Neuronal stem cell (in vitro differentiated cells): ENCODE measurements at regions not wholly inside any gene's neighbourhood (a gene's known extent, or its start where the extent isn't known, plus 50 kb on each side); places are given as distances from the start of the nearest gene placed in this dataset.

Experiments used
- DNase-seq: peaks from one replicate; pipeline ENCODE4 v3.0.0-alpha.2; 2013; ENCODE audit warnings: low spot score
- H2AFZ ChIP-seq: one replicate; pipeline ENCODE4 v1.6.1; 2013; ENCODE audit warnings: mild to moderate bottlenecking, low read length, inconsistent platforms
- H2AK5ac ChIP-seq: 2 replicates; pipeline ENCODE4 v1.6.1; 2013; ENCODE audit warnings: low read depth, mild to moderate bottlenecking, inconsistent platforms, low read length, moderate library complexity, mixed read lengths
- H2BK120ac ChIP-seq: 2 replicates; pipeline ENCODE4 v1.6.1; 2013; ENCODE audit warnings: low read depth, mild to moderate bottlenecking, inconsistent platforms, low read length, moderate library complexity, mixed read lengths
- H2BK12ac ChIP-seq: one replicate; pipeline ENCODE4 v1.6.1; 2013; ENCODE audit warnings: low read length, inconsistent platforms
- H2BK15ac ChIP-seq: 2 replicates; pipeline ENCODE4 v1.6.1; 2013; ENCODE audit warnings: mild to moderate bottlenecking, low read length, inconsistent platforms, mixed read lengths
- H2BK5ac ChIP-seq: one replicate; pipeline ENCODE4 v1.6.1; 2013; ENCODE audit warnings: inconsistent platforms, mild to moderate bottlenecking, low read length, moderate library complexity
- H3K14ac ChIP-seq: one replicate; pipeline ENCODE4 v1.6.1; 2013; ENCODE audit warnings: low read length, inconsistent platforms
- H3K18ac ChIP-seq: 2 replicates; pipeline ENCODE4 v1.6.1; 2013; ENCODE audit warnings: low read length, inconsistent platforms
- H3K23ac ChIP-seq: 2 replicates; pipeline ENCODE4 v1.6.1; 2013; ENCODE audit warnings: low read depth, mild to moderate bottlenecking, mixed read lengths, low read length, inconsistent platforms; ENCODE audit not compliant: poor library complexity
- H3K27ac ChIP-seq: replicated peaks from 3 replicates; pipeline ENCODE4 v1.5.1; 2013; ENCODE audit warnings: low read length, inconsistent platforms
- H3K27me3 ChIP-seq, 3 experiments: 2 replicates each; pipeline ENCODE4 v1.6.1; 2013; ENCODE audit warnings: low read length in 3 of 3, mild to moderate bottlenecking in 2 of 3, inconsistent platforms in 1 of 3, low read depth in 1 of 3, mixed read lengths in 1 of 3, moderate library complexity in 1 of 3; ENCODE audit not compliant: control insufficient read depth in 3 of 3, insufficient read depth in 3 of 3
- H3K36me3 ChIP-seq, 2 donors: replicated peaks in 1 of 2; 2 replicates each; pipeline ENCODE4 v1.6.1; 2013; ENCODE audit warnings: low read length in 2 of 2; ENCODE audit not compliant: control insufficient read depth in 2 of 2, insufficient read depth in 2 of 2
- H3K4ac ChIP-seq: 2 replicates; pipeline ENCODE4 v1.6.1; 2013; ENCODE audit warnings: inconsistent platforms, mild to moderate bottlenecking, low read length, moderate library complexity
- H3K4me1 ChIP-seq, 2 donors: 1 replicate in 1 of 2; 2 replicates in 1 of 2; pipeline ENCODE4 v1.6.1; 2013; ENCODE audit warnings: low read length in 2 of 2, low read depth in 1 of 2; ENCODE audit not compliant: control insufficient read depth in 2 of 2, insufficient read depth in 1 of 2
- H3K4me2 ChIP-seq: one replicate; pipeline ENCODE4 v1.6.1; 2013; ENCODE audit warnings: mild to moderate bottlenecking, low read length, inconsistent platforms; ENCODE audit not compliant: insufficient read depth, poor library complexity, severe bottlenecking
- H3K4me3 ChIP-seq, 2 donors: 2 replicates each; pipeline ENCODE4 v1.5.1; 2013; ENCODE audit warnings: low read length in 2 of 2, mild to moderate bottlenecking in 2 of 2, inconsistent platforms in 1 of 2, moderate library complexity in 1 of 2
- H3K79me1 ChIP-seq: one replicate; pipeline ENCODE4 v1.6.1; 2013; ENCODE audit warnings: low read depth, mild to moderate bottlenecking, inconsistent platforms, low read length, moderate library complexity
- H3K9ac ChIP-seq: one replicate; pipeline ENCODE4 v1.6.1; 2013; ENCODE audit warnings: mild to moderate bottlenecking, low read depth, low read length, inconsistent platforms; ENCODE audit not compliant: poor library complexity
- H3K9me3 ChIP-seq, 2 donors: replicated peaks in 1 of 2; 2 replicates each; pipeline versions ENCODE3 to v1.6.1; 2013; ENCODE audit warnings: low read length in 2 of 2, mild to moderate bottlenecking in 2 of 2, inconsistent platforms in 1 of 2, low read depth in 1 of 2, mixed read lengths in 1 of 2, moderate library complexity in 1 of 2; ENCODE audit not compliant: control insufficient read depth in 2 of 2, insufficient read depth in 1 of 2
- H4K8ac ChIP-seq: one replicate; pipeline ENCODE4 v1.6.1; 2013; ENCODE audit warnings: low read depth, mild to moderate bottlenecking, inconsistent platforms, low read length, moderate library complexity
- H4K91ac ChIP-seq: one replicate; pipeline ENCODE4 v1.6.1; 2013; ENCODE audit warnings: low read length, low read depth, mild to moderate bottlenecking, inconsistent platforms; ENCODE audit not compliant: poor library complexity
- WGBS, 2 donors: extraction: QIAGEN DNeasy Blood & Tissue Kit; methylation state at CpG; one replicate each; pipeline ENCODE4 v1.1.7; 2013; ENCODE audit warnings: missing lambda C conversion rate in 2 of 2, mixed read lengths in 1 of 2; ENCODE audit not compliant: insufficient read length in 2 of 2, insufficient replicate concordance in 1 of 2; ENCODE audit errors: extremely low coverage in 2 of 2; 5-methylcytosine and 5-hydroxymethylcytosine counted together

- Histone ChIP-seq H2BK120ac (no peak overlapping the region), H3K9me3 (no peaks in the 10 kb centered on the region)
Observed at GRCh38 chr6:102774326-102774725, 1380.8 kb downstream of the GRIK2 start.

DNA sequence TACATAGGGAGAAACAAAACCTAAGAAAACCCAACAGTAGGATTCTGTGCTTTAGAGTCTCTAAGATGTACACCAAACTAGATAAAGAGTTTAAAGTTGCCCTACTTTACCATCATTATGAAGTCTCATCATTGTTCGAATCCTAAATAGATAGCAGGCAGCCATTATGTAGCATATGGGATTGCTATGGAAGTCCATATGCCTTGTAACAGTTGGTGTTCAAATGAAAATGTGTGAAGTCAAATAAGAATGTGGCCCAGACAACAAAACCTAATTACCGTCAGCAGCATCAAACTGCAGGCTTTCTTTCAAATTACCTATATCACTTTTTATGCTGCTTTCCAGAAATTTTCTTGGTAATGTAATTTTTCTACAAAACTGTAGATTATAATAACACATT lies 1380.1 kb downstream of the GRIK2 start:
- no peak overlapping the region for H3K4ac ChIP-seq
- no peak overlapping the region for H3K14ac ChIP-seq
- H2BK12ac ChIP-seq, result no peak overlapping the region
- H3K9me3 ChIP-seq, result no peaks in the 10 kb centered on the region
- H3K36me3 ChIP-seq, result no peaks in the 10 kb centered on the region
- no peaks in the 10 kb centered on the region for H3K79me1 ChIP-seq
- H4K8ac ChIP-seq, result no peak overlapping the region
- no peaks in the 10 kb centered on the region for H3K4me1 ChIP-seq
- no peak overlapping the region for H2BK5ac ChIP-seq
- H3K9ac ChIP-seq, result no peak overlapping the region
- no peak overlapping the region for H4K91ac ChIP-seq
- H2BK120ac ChIP-seq, result no peak overlapping the region
- H2AK5ac ChIP-seq, result no peak overlapping the region
- no peak for DNase-seq
- no peak overlapping the region for H3K23ac ChIP-seq
- no peak overlapping the region for H2AFZ ChIP-seq
- no CpG with 5 or more reads among the region's 2 CpGs for WGBS, 2 donors
- H3K4me2 ChIP-seq, result no peak overlapping the region
- H3K27me3 ChIP-seq, result no peaks in the 10 kb centered on the region
- no peak overlapping the region for H3K4me3 ChIP-seq
- H3K27ac ChIP-seq, result no peak overlapping the region
- H3K18ac ChIP-seq, result no peak overlapping the region
- H2BK15ac ChIP-seq, result no peak overlapping the region

More at GRCh38 chr6:102774326-102774725, 1380.8 kb downstream of the GRIK2 start:
- DNase-seq, result no peak
- no peak overlapping the region for H2BK15ac ChIP-seq
- no peak overlapping the region for H3K18ac ChIP-seq
- no peak overlapping the region for H3K9ac ChIP-seq
- H3K79me1 ChIP-seq, result no peaks in the 10 kb centered on the region
- no CpG with 5 or more reads among the region's 1 CpG for WGBS, 2 donors
- no peak overlapping the region for H3K4me2 ChIP-seq
- no peaks in the 10 kb centered on the region for H3K4me1 ChIP-seq
- H3K4me3 ChIP-seq, result no peak overlapping the region
- no peak overlapping the region for H2AFZ ChIP-seq
- no peak overlapping the region for H4K8ac ChIP-seq
- no peak overlapping the region for H2AK5ac ChIP-seq
- no peak overlapping the region for H3K27ac ChIP-seq
- no peak overlapping the region for H2BK12ac ChIP-seq
- no peak overlapping the region for H3K23ac ChIP-seq
- H3K4ac ChIP-seq, result no peak overlapping the region
- no peaks in the 10 kb centered on the region for H3K27me3 ChIP-seq
- H3K36me3 ChIP-seq, result no peaks in the 10 kb centered on the region
- no peak overlapping the region for H3K14ac ChIP-seq
- no peak overlapping the region for H4K91ac ChIP-seq
- H2BK5ac ChIP-seq, result no peak overlapping the region

DNA sequence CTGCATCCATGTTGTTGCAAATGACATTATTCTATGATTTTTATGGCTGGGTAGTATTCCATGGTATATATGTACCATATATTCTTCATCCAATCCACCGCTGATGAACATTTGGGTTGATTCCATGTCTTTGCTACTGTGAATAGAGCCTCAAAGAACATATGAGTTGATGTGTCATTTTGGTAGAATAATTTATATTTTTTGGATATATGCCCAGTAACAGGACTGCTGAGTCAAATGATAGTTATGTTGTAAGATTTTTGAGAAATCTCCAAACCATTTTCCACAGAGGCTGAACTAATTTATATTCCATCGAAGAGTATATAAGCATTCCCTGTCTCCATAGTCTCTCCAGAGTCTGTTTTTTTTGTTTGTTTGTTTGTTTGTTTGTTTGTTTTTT lies 1373.5 kb downstream of the GRIK2 start:
- no peak overlapping the region for H3K4me3 ChIP-seq
- no peak overlapping the region for H3K4me2 ChIP-seq
- no peak overlapping the region for H3K9ac ChIP-seq
- no peak overlapping the region for H3K18ac ChIP-seq
- no peak overlapping the region for H3K27ac ChIP-seq
- no peak overlapping the region for H2BK15ac ChIP-seq
- H3K36me3 ChIP-seq, result no peaks in the 10 kb centered on the region
- H2AK5ac ChIP-seq, result no peak overlapping the region
- no peak overlapping the region for H2BK120ac ChIP-seq
- no peak for DNase-seq
- H4K8ac ChIP-seq, result no peak overlapping the region
- H4K91ac ChIP-seq, result no peak overlapping the region
- no peaks in the 10 kb centered on the region for H3K9me3 ChIP-seq
- H3K4ac ChIP-seq, result no peak overlapping the region
- H3K79me1 ChIP-seq, result no peaks in the 10 kb centered on the region
- H3K23ac ChIP-seq, result no peak overlapping the region
- no peak overlapping the region for H2BK12ac ChIP-seq
- no CpG with 5 or more reads among the region's 2 CpGs for WGBS, 2 donors
- no peak overlapping the region for H3K14ac ChIP-seq
- H3K4me1 ChIP-seq, result no peaks in the 10 kb centered on the region
- H2BK5ac ChIP-seq, result no peak overlapping the region
- no peaks in the 10 kb centered on the region for H3K27me3 ChIP-seq
- H2AFZ ChIP-seq, result no peak overlapping the region

DNA sequence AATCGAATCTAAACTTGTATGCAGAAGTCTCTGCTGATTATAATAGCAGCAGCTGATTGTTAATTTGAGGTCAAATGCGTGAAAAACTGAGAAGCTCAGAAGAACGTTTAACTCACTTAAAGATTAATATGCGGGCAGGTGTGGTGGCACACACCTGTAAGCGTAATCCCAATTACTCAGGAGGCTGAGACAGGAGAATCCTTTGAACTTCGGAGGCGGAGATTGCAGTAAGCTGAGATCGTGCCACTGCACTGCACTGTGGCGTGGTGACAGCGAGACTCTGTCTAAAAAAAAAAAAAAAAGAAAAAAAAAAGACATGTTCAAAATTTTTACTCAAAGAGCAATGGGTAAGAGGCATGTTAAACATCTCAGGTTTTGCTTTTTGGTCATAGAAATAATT lies 1370.8 kb downstream of the GRIK2 start:
- no peak overlapping the region for H2AK5ac ChIP-seq
- H2AFZ ChIP-seq, result no peak overlapping the region
- no peak overlapping the region for H2BK120ac ChIP-seq
- H2BK5ac ChIP-seq, result no peak overlapping the region
- no peaks in the 10 kb centered on the region for H3K27me3 ChIP-seq
- no peaks in the 10 kb centered on the region for H3K4me1 ChIP-seq
- no peak overlapping the region for H4K8ac ChIP-seq
- H3K9ac ChIP-seq, result no peak overlapping the region
- H3K27ac ChIP-seq, result no peak overlapping the region
- H3K18ac ChIP-seq, result no peak overlapping the region
- H3K79me1 ChIP-seq, result no peaks in the 10 kb centered on the region
- WGBS, 2 donors, result no CpG with 5 or more reads among the region's 10 CpGs
- H3K4ac ChIP-seq, result no peak overlapping the region
- H3K9me3 ChIP-seq, result no peaks in the 10 kb centered on the region
- H3K4me3 ChIP-seq, result no peak overlapping the region
- no peak overlapping the region for H2BK15ac ChIP-seq
- H3K36me3 ChIP-seq, result no peaks in the 10 kb centered on the region
- no peak overlapping the region for H3K23ac ChIP-seq
- no peak overlapping the region for H4K91ac ChIP-seq
- no peak overlapping the region for H2BK12ac ChIP-seq
- no peak overlapping the region for H3K14ac ChIP-seq
- DNase-seq, result no peak
- no peak overlapping the region for H3K4me2 ChIP-seq
